H1 (cell line): ENCODE measurements at regions not wholly inside any gene's neighbourhood (a gene's known extent, or its start where the extent isn't known, plus 50 kb on each side); places are given as distances from the start of the nearest gene placed in this dataset.

Source experiments
- CTCF ChIA-PET: fragments of 300-600 bp; sonication (Branson Sonifier 250); formaldehyde crosslinking; loops from one replicate; lab custom pipeline; 2021; ENCODE audit not compliant: partially characterized antibody; lab: Charles Lee
- POLR2A ChIA-PET: fragments of 300-600 bp; sonication (Branson Sonifier 250); formaldehyde crosslinking; loops from one replicate; lab custom pipeline; 2021; ENCODE audit warnings: inconsistent platforms; ENCODE audit not compliant: partially characterized antibody; lab: Charles Lee
- DNase-seq, 2 experiments: peaks; one replicate each; pipeline versions ENCODE4 v3.0.0 to v3.0.0-alpha.2; 2010 to 2022; ENCODE audit warnings: low spot score in 2 of 2, low read depth in 1 of 2, mixed read lengths in 1 of 2
- FAIRE-seq: peaks from 2 replicates; lab custom pipeline; 2011; peaks lifted over from hg19 to GRCh38; lab: Jason Lieb, UNC
- H2AFZ ChIP-seq: 2 replicates; pipeline ENCODE4 v1.8.1; 2012; ENCODE audit warnings: low read length, inconsistent platforms
- H2AK5ac ChIP-seq: 2 replicates; pipeline ENCODE4 v1.6.1; 2013; ENCODE audit warnings: low read depth, low read length
- H2BK120ac ChIP-seq: replicated peaks from 2 replicates; pipeline ENCODE3; 2013; ENCODE audit warnings: low read depth, low read length, inconsistent platforms
- H2BK12ac ChIP-seq: 2 replicates; pipeline ENCODE4 v1.6.1; 2013; ENCODE audit warnings: low read depth, low read length
- H2BK15ac ChIP-seq: 2 replicates; pipeline ENCODE4 v1.6.1; 2013; ENCODE audit warnings: low read length
- H2BK20ac ChIP-seq: 2 replicates; pipeline ENCODE4 v1.6.1; 2013; ENCODE audit warnings: low read length
- H2BK5ac ChIP-seq: 2 replicates; pipeline ENCODE4 v1.6.1; 2013; ENCODE audit warnings: low read depth, low read length
- H3K14ac ChIP-seq: 2 replicates; pipeline ENCODE4 v1.6.1; 2013; ENCODE audit warnings: inconsistent platforms; ENCODE audit not compliant: insufficient read length
- H3K18ac ChIP-seq: 2 replicates; pipeline ENCODE4 v1.6.1; 2013; ENCODE audit warnings: low read length; ENCODE audit errors: extremely low read depth
- H3K23ac ChIP-seq: 2 replicates; pipeline ENCODE4 v1.6.1; 2013; ENCODE audit warnings: inconsistent platforms; ENCODE audit not compliant: insufficient read length
- H3K23me2 ChIP-seq: 2 replicates; pipeline ENCODE4 v1.6.1; 2013; ENCODE audit warnings: low read depth, low read length
- H3K27ac ChIP-seq: 2 replicates; pipeline ENCODE4 v1.6.1; 2011; ENCODE audit warnings: low read depth, low read length, inconsistent platforms
- H3K27me3 ChIP-seq, 4 experiments: replicated peaks in 1 of 4; 1 replicate in 1 of 4; 2 replicates in 3 of 4; pipeline versions ENCODE4 v1.6.1 to v1.8.1; 2011 to 2013; ENCODE audit warnings: low read length in 3 of 4, mild to moderate bottlenecking in 3 of 4, inconsistent platforms in 2 of 4, mixed read lengths in 2 of 4, moderate library complexity in 1 of 4; ENCODE audit not compliant: control insufficient read depth in 3 of 4, insufficient read depth in 3 of 4; ENCODE audit errors: extremely low read depth in 1 of 4
- H3K36me3 ChIP-seq, 4 experiments: 2 replicates each; pipeline versions ENCODE4 v1.6.1 to v1.8.1; 2011 to 2013; ENCODE audit warnings: mild to moderate bottlenecking in 4 of 4, low read length in 3 of 4, moderate library complexity in 2 of 4, control low read depth in 1 of 4, inconsistent platforms in 1 of 4; ENCODE audit not compliant: insufficient read depth in 4 of 4, control insufficient read depth in 2 of 4
- H3K4ac ChIP-seq: replicated peaks from 2 replicates; pipeline ENCODE3; 2013; ENCODE audit warnings: low read length, low read depth, mixed read lengths, inconsistent platforms; ENCODE audit not compliant: insufficient read length
- H3K4me1 ChIP-seq, 4 experiments: replicated peaks in 1 of 4; 1 replicate in 1 of 4; 2 replicates in 3 of 4; pipeline versions ENCODE4 v1.6.1 to v1.8.1; 2011 to 2013; ENCODE audit warnings: low read length in 3 of 4, inconsistent platforms in 2 of 4, mixed read lengths in 1 of 4; ENCODE audit not compliant: insufficient read depth in 4 of 4, control insufficient read depth in 3 of 4
- H3K4me2 ChIP-seq, 2 experiments: 2 replicates each; pipeline versions ENCODE4 v1.6.1 to v1.8.1; 2011 to 2013; ENCODE audit warnings: low read depth in 2 of 2, low read length in 2 of 2, control low read depth in 1 of 2, inconsistent platforms in 1 of 2, mild to moderate bottlenecking in 1 of 2; ENCODE audit not compliant: insufficient read depth in 1 of 2
- H3K4me3 ChIP-seq, 4 experiments: fragments of 200-600, 300-600 bp in 1 of 4; sonication (generic), shearing (Covaris generic), sonication (Bioruptor Twin) in 1 of 4; 2 replicates each; pipeline versions ENCODE4 v1.5.1 to v1.8.1; 2011 to 2016; ENCODE audit warnings: low read length in 4 of 4, low read depth in 3 of 4, control low read depth in 2 of 4, inconsistent platforms in 2 of 4, mild to moderate bottlenecking in 2 of 4, mixed read lengths in 1 of 4, moderate library complexity in 1 of 4; ENCODE audit not compliant: insufficient read depth in 2 of 4; ENCODE audit errors: extremely low read depth in 1 of 4
- H3K56ac ChIP-seq: replicated peaks from 2 replicates; pipeline ENCODE3; 2013; ENCODE audit warnings: low read depth, mild to moderate bottlenecking, mixed read lengths, low read length, inconsistent platforms; ENCODE audit not compliant: insufficient read length
- H3K79me1 ChIP-seq: 2 replicates; pipeline ENCODE4 v1.6.1; 2013; ENCODE audit warnings: low read depth, low read length, control low read depth
- H3K79me2 ChIP-seq, 2 experiments: 2 replicates each; pipeline versions ENCODE4 v1.6.1 to v1.8.1; 2012 to 2013; ENCODE audit warnings: low read length in 2 of 2, mild to moderate bottlenecking in 2 of 2, inconsistent platforms in 1 of 2; ENCODE audit not compliant: insufficient read depth in 2 of 2, control insufficient read depth in 1 of 2
- H3K9ac ChIP-seq, 4 experiments: replicated peaks in 1 of 4; 1 replicate in 1 of 4; 2 replicates in 3 of 4; pipeline versions ENCODE4 v1.6.1 to v1.8.1; 2011 to 2013; ENCODE audit warnings: low read depth in 3 of 4, low read length in 3 of 4, control low read depth in 2 of 4, mild to moderate bottlenecking in 2 of 4, moderate library complexity in 2 of 4, inconsistent platforms in 1 of 4; ENCODE audit errors: extremely low read depth in 1 of 4
- H3K9me3 ChIP-seq, 2 experiments: 2 replicates each; pipeline versions ENCODE4 v1.6.1 to v1.8.1; 2012 to 2013; ENCODE audit warnings: mild to moderate bottlenecking in 2 of 2, moderate library complexity in 2 of 2, control low read depth in 1 of 2, inconsistent platforms in 1 of 2, low read depth in 1 of 2, low read length in 1 of 2, mixed read lengths in 1 of 2; ENCODE audit not compliant: insufficient read depth in 2 of 2
- H4K20me1 ChIP-seq, 2 experiments: replicated peaks in 1 of 2; 2 replicates each; pipeline versions ENCODE3 to v1.8.1; 2011 to 2013; ENCODE audit warnings: inconsistent platforms in 2 of 2, low read length in 2 of 2, mild to moderate bottlenecking in 1 of 2; ENCODE audit not compliant: insufficient read depth in 2 of 2, control insufficient read depth in 1 of 2
- H4K5ac ChIP-seq: 2 replicates; pipeline ENCODE4 v1.6.1; 2013; ENCODE audit warnings: low read length, low read depth, mixed read lengths, inconsistent platforms; ENCODE audit not compliant: insufficient read length
- H4K8ac ChIP-seq: 2 replicates; pipeline ENCODE4 v1.8.0; 2013; ENCODE audit warnings: mild to moderate bottlenecking, moderate library complexity, low read length, inconsistent platforms; ENCODE audit not compliant: insufficient read depth; ENCODE audit errors: extremely low read depth
- H4K91ac ChIP-seq: replicated peaks from 2 replicates; pipeline ENCODE3; 2013; ENCODE audit warnings: low read length, mixed read lengths, inconsistent platforms; ENCODE audit not compliant: insufficient read length
- MAFK ChIP-seq: IDR thresholded peaks from 2 replicates; pipeline ENCODE4 v1.6.1; 2012; ENCODE audit warnings: low read depth, mild to moderate bottlenecking, improper control_type of control experiment, low read length
- WGBS, 2 experiments: shearing (Covaris generic) in 1 of 2; methylation state at CpG; one replicate each; pipeline versions ENCODE4 v1.1.6 to v1.1.7; 2013 to 2015; ENCODE audit warnings: low lambda C conversion rate in 2 of 2, mixed read lengths in 2 of 2, inconsistent platforms in 1 of 2, low coverage in 1 of 2, missing lambda C conversion rate in 1 of 2; ENCODE audit not compliant: insufficient replicate concordance in 2 of 2, insufficient coverage in 1 of 2, insufficient read length in 1 of 2; ENCODE audit errors: extremely low coverage in 1 of 2, missing lambda C conversion rate in 1 of 2; 5-methylcytosine and 5-hydroxymethylcytosine counted together

- H2BK5ac ChIP-seq, result no peak overlapping the region
- no peak for TF ChIP-seq MAFK
- CTCF ChIA-PET, result no interaction called here
- no peak overlapping the region for H3K23ac ChIP-seq
- no peak overlapping the region for H2AK5ac ChIP-seq
- H3K79me1 ChIP-seq, result no peaks in the 10 kb centered on the region
- no peaks in the 10 kb centered on the region for H3K36me3 ChIP-seq
- H3K4ac ChIP-seq, result no peak overlapping the region
- H3K4me1 ChIP-seq, result no peaks in the 10 kb centered on the region
- no peak overlapping the region for H4K8ac ChIP-seq
- no peaks in the 10 kb centered on the region for H3K79me2 ChIP-seq
- WGBS, 2 experiments, result 92% methylated on average over 2 of the region's 2 CpGs; no CpG with 5 or more reads in 1 of the 2 experiments
- no peak overlapping the region for H2BK20ac ChIP-seq
- no peak overlapping the region for H3K18ac ChIP-seq
- no peak overlapping the region for H3K4me3 ChIP-seq
- no peak overlapping the region for H2AFZ ChIP-seq
- H4K20me1 ChIP-seq, result no peaks in the 10 kb centered on the region
- no peak overlapping the region for H4K5ac ChIP-seq
- H3K9ac ChIP-seq, result no peak overlapping the region
- H3K23me2 ChIP-seq, result no peaks in the 10 kb centered on the region
- FAIRE-seq (no peak), DNase-seq (no peak)
- H3K9me3 ChIP-seq, result peaks cover 10 to 11% of the 10 kb centered on the region in 2 experiments; a peak in 3 of 4 replicates
- POLR2A ChIA-PET, result no interaction called here
- H3K27me3 ChIP-seq, result no peaks in the 10 kb centered on the region
- H3K14ac ChIP-seq, result no peak overlapping the region
- no peak overlapping the region for H3K56ac ChIP-seq
- no peak overlapping the region for H4K91ac ChIP-seq
- H2BK120ac ChIP-seq, result no peak overlapping the region
- no peak overlapping the region for H2BK12ac ChIP-seq
- H3K4me2 ChIP-seq, result no peak overlapping the region
- no peak overlapping the region for H2BK15ac ChIP-seq
- H3K27ac ChIP-seq, result no peak overlapping the region
These were observed 603.4 kb downstream of the MMUT start for GRCh38 chr6:48859562-48860123.
